ENCODE measurements at regions not wholly inside any gene's neighbourhood (a gene's known extent, or its start where the extent isn't known, plus 50 kb on each side); places are given as distances from the start of the nearest gene placed in this dataset.
A peak's percentile ranks its signal among the peaks of the same experiment; 100 is the strongest.
"Not testable (repeated sequence)": the region's sequence is repeated elsewhere in the genome, so short reads cannot be mapped to it uniquely, and the experiment has no call there.

DNA sequence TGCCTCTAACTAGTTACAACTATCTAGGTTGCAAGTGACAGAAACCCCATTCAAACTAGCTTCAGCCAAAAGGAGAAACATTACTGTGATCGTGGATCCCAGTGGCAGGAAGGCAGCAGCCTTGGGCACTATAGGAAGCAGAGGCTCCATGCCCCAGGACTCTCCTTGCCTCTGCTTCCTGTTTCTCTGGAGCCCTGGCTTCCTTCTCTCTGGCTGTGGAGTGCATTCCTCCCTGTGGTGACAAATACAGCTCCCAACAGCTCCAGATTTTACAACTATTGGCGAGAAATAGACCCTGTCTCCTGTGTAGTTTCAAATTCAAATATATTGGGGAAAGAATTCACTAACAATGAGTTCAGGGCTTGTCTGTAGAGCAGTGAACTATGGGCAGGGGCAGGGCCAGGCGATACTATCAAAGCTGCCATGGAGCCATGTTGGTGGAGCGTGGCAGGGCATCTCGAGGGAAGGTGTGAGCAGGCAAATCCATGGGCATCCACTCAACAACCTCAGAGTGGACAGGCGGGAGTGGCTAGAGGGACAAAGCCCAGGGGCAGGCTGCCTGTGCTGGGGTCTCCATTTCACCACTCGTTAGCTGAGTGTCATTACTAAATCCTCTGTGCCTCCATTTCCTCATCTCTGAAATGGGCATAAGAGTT, 189.5 kb downstream of the ERCC6L2 start:
- peak; percentile 35 for DNase-seq (ENCODE audit: low spot score)

DNA sequence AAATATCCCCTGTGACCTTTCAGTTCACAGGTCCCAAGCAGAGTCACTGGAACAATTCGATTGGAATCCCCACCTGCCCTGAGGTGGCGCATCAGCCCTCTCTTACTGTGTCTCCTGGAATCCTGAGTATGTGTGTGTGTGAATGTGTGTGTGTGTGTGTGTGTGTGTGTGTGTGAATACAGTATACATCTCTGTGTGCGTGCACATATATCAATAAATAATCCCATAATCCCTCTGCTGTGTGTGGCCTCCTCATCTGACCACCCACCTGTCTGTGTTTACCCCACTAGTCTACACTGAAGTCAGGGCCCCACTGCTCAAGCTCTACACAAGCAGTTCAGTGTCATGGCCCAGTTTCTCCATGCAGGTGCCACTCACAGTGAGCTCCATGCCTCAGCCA, 187.4 kb downstream of the ERCC6L2 start:
- no peak for DNase-seq (ENCODE audit: low spot score)

DNA sequence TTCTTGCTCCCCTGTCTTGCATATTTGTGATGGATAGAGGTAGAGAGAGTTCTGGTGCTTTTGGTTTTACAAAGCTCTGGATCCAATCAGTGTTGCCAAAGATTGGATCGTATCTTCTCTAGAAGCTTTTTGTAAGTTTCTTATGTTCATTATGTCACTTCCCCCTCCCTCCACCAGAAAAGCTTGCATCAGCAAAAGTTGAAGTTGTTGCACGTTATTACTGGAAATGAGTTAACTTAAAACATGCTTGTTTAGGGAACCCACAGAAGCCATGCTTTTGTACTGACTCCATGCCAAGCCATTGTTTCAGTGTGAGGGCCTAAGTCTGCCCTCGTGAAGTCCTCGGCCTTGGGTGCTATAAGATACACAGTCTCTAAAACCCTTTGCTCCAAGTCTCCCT, 186.5 kb downstream of the ERCC6L2 start:
- no peak for DNase-seq (ENCODE audit: low spot score)

DNA sequence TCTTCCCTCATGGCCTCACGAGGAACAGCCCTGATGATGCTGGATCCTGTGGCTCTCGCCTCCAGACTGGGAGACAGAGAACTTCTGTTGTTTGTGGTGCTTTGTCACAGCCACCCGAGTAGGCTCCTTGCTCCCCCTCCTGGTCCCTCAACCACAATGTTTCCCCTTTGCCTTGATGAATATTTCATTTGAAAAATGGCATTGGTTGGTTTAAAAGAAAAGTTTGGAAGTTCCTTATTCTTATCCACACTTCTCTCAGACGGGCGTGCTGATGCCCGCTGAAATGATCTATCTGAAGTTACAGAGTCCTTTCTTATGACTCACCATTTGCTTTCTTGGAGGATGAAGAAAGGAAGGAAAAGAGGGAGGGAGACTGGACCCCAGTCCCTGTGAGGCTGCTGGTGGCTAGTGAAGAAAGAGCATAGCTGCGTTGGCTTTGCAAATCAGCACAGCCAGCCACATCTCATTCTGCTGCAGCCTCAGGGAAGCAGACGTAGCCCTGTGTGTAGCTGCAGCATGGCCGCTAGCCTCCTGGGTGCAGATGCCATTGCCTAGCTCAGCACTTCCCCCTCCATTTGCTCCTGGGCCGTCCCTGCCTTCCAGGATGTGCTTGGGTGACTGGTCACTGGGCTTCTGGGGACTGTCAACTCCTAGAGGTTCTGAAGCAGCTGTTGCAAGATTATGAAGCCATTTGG, 185.9 kb downstream of the ERCC6L2 start:
- peak; percentile 82 for DNase-seq (ENCODE audit: low spot score)

DNA sequence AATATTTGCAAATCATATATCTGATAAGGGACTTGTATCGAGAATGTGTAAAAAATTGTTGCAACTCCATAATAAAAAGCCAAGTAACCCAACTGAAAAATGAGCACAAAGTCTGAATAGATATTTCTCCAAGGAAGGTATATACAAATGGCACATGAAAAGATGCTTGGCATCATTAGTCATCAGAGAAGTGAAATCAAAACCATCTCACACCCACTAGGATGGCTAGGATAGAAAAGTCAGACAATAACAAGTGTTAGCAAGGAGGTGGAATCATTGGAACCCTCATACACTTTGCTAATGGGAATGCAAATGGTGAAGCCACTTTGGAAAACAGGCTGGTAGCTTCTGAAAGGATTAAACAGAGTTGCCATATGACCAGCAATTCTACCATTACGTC, 182.7 kb downstream of the ERCC6L2 start:
- DNase-seq (ENCODE audit: low spot score), result no peak

DNA sequence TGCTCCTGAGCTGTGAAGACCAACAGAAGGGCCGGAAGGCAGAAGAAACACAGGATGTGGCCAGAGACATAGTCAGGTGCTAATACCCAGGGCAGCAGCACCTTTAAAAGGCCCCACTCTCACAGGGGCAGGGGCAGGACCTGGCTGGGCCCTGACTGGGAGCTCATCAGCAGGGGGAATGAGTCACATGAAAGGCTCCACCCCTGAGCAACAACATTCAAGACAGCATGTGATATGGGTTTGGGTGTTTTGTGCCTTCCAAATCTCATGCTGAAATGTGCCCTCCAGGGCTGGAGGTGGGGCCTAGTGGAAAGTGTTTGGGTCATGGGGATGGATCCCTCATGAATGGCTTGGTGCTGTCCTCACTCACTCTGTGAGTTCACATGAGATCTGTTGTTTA, 181.7 kb downstream of the ERCC6L2 start:
- peak; percentile 25 for DNase-seq (ENCODE audit: low spot score)

DNA sequence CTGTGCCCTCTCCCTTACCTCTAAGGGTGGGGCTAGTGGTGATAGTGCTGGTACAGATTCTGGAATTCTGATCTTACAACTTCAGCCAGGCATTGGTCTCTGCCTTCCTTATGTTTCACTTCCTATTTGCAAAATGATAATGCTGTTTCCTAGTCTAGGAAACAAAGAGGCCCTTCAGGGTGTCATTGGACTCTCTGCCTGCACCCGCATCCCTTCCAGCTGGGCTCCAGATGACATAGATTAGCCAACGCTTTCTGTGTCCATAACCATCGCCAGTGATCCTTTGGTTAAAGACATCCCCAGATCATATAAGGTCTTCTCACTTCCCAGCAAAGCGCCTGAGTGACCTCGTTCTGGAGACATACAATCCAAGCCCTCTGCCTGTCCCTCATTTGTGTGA, 180.7 kb downstream of the ERCC6L2 start:
- DNase-seq (ENCODE audit: low spot score), result no peak

DNA sequence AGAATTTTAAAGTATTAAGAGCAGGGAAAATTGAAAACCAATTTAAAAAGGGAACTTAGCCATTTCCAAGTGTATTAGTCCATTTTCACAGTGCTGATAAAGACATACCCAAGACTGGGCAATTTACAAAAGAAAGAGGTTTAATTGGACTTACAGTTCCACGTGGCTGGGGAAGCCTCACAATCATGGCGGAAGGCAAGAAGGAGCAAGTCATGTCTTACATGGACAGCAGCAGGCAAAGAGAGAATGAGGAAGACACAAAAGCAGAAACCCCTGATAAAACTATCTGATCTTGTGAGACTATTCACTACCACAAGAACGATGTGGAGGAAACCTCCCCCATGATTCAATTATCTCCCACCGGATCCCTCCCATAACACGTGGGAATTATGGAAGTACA, 178.8 kb downstream of the ERCC6L2 start:
- DNase-seq (ENCODE audit: low spot score), result not testable (repeated sequence)

DNA sequence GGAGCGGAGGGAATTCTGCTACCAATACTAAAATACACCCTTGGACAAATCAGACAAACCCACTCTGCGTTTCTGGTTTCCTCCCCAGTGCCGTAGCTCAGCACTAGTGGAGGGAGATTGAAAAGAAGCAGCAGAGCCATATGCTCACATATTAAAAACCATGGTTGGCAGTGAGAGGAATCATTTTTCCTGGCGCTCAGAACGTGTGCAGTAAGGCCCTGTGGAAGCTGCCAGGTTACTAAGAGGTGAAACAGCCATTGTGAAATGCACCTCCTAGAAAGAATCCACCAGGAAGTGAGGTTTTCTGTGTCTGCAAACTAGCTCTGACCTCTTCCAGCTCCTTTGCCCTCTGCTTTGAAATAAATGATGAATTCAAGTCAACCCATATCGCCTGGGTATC, 177.2 kb downstream of the ERCC6L2 start:
- DNase-seq (ENCODE audit: low spot score), result no peak

DNA sequence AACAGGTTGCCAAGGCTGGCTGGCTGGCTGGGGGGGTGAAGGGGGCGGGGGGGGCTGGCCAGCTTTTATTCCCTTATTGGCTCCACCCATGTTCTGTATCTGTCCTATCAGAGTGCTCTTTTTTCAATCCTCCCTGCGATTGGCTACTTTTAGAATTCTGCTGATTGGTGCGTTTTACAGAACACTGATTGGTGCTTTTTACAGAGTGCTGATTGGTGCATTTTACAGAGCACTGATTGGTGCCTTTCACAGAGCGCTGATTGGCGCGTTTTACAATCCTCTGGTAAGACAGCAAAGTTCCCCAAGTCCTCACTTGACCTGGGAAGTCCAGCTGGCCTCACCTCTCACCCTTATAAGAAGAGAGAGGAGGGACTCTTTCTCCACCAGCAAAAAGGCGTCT, 175.9 kb downstream of the ERCC6L2 start:
- no peak for DNase-seq (ENCODE audit: low spot score)

DNA sequence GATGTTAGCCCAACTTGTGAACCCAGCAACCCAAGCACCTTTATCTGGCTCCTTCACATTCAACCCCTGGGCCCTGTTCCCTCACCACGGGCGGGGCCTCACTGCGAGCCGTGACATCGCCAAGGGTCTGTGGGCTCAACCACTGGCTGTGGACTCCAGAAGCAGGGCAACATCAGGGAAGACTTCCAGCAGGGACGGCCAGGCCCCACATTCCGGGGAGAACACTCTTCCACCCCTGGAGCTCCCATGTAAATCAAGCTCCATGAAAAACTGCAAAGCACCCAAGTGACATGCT, 175.3 kb downstream of the ERCC6L2 start:
- no peak for DNase-seq (ENCODE audit: low spot score)

DNA sequence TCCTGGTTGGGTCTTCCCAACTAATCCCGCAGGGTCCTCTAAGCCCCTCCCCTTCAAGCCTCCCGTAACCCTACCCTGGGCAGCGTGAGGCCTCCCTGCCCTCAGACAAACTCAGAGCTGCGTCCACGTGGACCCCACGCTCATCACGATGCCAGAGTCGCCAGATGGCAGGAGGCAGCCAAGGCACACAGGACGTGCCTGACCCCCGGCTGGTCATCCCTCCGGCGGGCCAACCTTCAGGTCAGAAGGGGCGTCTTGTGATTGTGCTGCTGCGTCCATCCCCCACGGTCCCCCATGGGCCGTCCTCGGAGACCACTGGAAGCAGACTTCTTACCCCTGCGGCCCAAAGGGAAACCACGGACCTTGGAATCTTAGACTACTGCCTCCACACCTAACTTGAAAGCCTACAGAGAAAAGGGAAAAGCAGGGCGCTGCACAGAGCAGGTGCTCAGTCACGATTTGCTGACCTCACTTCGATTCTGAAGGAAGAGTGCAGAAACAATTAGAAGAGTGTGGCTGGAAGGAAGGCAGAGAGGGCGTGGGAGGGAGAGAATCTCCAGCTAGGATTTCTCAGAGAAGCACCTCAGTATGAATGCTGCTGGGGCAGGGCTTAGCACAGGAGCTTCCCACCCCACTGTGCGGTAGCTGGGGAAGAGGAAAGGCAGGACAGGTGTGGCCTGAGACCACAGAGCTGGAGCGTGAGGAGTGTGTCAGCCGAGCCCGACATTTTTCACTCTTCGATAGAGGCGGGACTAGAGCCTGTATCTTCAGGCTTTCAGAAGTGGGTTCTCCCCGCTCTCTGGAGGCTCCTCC, 174.8 kb downstream of the ERCC6L2 start:
- DNase-seq (ENCODE audit: low spot score), result no peak

DNA sequence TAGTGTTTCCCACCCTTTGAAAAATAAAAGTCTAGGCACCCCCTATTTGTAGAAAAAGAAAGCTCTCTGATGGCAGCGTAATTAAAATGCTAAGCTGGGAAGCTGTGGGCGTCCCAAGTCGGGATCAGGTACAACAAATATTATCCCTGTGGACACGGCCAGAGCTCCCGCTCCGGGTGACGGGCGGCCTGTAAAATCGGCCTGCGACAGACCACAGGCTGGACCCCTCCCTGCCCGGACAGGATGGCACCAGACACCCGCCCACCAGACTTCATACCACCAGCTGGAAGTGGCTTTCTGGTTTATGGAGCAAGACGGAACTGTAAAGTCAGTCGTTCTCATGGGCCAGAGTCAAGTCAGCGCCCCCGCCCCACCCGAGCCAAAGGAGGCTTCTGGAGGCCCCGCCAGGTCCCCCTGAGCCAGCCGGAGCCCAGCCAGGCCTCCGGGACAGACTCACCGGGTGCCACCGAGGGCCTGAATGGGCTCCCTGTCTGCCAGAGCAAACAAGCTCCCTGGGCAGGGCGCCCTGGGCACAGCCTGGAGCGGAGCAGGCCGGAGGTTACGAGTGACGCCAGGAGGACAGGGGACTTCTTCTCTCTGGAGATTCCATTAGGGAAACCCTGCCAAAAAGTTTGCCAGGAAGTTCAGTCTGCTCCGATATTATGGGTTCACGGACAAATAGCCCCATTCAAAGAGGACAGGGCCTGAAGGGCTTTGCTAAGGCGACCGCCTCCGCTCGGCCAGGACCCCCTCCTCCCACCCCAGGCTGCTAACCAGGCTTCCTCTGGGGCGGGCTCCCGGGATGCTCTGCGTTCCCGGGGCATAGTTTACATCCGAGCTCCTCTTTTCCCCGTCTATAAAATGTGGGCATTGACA, 173.7 kb downstream of the ERCC6L2 start:
- DNase-seq (ENCODE audit: low spot score), result peak; percentile 85

DNA sequence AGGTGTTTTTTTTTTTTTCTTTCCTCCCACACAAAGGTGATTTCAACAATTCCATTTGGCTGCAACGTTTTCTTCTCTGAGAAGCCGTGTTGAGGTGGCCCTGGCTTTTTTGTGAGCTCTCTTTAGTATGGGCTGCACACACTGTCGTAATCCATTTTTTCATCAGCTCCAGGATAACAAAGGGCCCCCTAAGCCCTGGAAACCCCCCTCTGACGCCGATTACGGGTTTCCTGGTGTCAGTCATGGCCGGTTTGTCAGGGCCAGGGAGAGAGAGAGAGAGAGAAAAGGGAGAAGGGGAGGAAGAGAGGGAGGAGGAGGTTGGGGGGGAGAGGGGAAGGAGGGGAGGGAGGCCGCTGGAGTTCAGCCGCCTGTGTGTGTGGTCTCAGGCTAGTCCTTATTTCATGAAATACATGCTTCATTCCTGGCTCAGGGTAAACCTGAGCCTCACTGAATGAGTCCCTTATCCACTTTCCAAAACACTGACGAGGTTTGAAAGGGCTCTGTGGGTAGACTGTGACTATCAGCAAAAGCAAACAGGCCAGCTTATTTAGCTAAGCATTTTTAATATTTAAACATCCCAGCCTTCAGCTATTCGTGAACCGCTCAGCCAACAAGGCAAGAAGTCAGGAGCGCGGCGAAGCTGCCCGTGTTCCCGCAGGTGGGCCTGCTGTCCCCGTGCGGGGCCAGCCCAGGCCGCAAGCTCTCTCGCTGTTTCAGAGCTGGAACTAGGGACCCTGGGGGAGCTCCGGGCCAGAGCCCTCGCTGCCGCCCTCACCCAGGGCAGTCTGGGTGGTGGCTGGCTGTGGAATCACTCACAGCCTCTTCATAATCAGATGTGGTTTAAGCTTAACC, 172.8 kb downstream of the ERCC6L2 start:
- peak; percentile 79 for DNase-seq (ENCODE audit: low spot score)

DNA sequence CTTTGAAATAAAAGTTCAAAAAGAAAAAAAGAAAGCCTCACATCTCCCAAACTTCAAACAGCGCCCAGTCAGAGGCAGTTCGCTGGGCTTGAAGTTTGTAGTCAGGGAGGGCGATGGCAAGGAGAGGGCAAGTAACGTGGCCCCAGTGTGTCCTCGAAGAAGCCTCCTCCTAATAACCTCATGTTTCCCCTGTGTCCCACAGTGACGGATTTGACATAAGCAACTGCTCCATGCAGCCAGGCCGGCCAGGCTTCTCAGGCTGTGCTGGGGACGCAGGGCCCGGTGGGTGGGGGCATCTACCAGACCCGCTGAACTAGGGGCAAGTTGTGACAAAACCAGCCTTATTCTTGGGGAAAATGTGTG, 172.2 kb downstream of the ERCC6L2 start:
- DNase-seq (ENCODE audit: low spot score), result no peak

DNA sequence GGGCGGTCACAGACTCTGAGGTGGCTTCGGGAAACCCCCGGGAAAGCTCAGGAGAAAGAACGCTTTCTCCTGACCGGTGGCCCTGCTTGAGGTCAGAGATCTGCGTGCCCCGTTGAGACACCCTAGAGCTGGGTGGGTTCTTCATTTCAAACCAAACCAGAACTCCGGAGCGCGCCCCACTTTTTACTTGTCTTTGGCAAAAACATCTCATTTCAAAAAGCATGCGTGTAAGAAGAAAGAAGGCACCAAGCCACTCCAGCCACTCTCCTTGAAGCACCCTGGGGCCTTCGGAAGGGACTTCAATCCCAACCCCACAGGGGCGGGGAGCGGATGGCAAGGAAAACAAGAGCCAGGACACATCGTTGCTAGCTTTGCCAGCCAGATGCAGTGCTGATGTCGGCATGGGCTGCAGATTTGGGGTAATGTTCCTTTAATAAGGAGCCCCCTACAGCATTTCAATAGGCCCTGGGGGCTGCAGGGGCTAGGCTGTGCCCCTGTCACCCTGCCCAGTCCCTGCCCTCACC, 171.7 kb downstream of the ERCC6L2 start:
- DNase-seq (ENCODE audit: low spot score), result no peak

DNA sequence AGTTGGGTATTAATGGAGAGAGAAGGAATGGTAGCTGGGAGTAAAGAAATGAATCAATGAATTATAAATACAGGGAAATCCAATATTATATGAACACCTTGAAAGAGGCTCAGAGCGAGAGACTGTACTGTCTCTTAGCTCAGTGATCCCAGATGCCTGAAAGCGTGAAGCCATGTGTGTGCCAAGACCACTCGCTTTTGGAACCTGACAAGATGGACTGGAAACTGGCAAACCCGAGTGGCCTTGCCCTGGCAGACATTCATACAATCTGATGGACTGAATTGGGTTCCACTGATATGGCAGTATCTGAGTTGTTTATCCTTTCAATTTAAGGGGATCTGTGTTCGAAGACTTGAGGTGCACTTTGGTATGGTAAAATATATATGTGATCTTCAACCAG, 170.3 kb downstream of the ERCC6L2 start:
- DNase-seq (ENCODE audit: low spot score), result no peak

DNA sequence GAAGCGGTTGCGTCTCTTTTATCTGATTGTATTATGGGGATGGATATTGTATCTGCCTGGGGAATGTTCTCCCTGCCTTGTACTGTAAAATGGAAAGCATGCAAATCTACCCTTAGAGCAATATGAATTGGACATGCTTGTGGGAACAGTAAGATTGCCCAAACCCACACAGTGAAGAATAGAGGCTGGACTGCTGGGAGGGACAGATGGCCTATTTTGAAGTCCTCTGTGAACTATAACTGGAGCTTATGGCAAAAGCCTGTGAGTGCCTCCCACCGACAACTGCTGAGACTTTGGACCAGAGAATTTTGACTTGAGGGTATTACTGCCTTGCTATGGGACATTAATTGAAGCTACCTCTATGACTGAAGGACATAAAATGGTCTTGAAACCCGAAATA, 168.9 kb downstream of the ERCC6L2 start:
- no peak for DNase-seq (ENCODE audit: low spot score)

DNA sequence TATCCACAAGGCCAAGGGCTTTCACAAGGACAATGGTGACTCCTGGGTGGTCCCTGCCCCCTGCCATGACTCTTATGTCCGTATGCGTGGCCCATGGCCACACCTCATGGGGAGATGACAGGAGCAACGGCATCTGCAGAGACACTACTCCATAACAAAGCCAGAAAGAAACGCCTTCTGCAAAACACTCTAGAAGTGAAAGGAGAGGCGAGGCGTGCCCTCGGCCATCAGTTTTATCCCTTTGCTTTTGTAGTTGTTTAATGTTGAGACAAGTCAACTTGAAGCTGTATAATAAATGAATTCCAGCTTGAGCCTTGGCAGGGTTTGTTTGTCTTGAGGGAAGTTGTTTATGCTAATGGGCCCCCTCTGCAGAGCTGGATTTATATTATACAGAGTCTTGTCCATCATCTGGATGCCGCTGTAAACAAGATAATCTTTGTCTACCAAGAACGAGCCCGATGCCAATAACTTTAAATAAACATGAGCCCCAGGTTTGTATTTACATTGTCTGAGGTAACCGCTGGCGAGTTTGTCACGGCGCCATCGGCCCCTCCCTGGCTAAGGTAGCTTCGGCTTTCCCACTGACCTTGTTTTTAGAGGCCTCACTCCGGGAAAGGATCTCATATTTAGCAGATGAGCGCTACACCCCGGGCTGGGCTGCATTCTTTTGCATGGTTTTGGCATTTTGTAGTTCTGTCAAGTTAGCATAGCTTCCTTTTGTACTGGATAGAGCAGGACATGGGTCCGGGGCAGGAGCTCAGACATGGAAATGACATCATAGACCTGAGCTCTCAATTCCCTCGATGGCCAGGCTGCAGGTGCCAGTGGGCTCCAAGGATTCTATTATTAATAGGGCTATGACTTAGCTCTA, 165.3 kb downstream of the ERCC6L2 start:
- no peak for DNase-seq (ENCODE audit: low spot score)

DNA sequence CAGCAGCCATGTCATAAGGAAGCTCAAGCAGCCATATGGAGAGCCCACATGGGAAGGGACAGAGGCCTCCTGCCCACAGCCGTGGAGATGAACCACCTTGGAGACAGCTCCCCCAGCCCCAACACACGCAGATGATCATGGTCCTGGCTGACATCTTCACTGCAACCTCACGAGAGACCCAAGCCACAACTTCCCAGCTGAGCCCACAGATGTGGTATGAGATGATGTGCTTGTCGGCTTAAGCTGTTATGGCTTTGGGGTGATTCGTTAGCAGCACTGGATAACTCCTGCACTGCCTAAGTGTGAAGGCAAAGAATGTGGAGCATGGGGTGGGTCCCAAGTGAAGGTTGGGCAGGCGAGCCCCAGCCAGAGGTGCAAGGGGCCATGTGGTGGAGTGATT, 163.4 kb downstream of the ERCC6L2 start:
- no peak for DNase-seq (ENCODE audit: low spot score)
